Spleen (tissue), 7 donors: ENCODE measurements at regions not wholly inside any gene's neighbourhood (a gene's known extent, or its start where the extent isn't known, plus 50 kb on each side); places are given as distances from the start of the nearest gene placed in this dataset.

ENCODE experiments used
- CTCF ChIP-seq, 11 experiments: fragments of 200-600 bp in 7 of 11; fragments of 450-650 bp in 4 of 11; sonication (generic) in 4 of 11; IDR thresholded peaks in 8 of 11; conservative IDR thresholded peaks in 3 of 11; 1 replicate in 7 of 11; 2 replicates in 4 of 11; pipeline versions ENCODE4 v1.4.0 to v1.8.0; 2016 to 2021; ENCODE audit warnings: antibody characterized with exemption in 11 of 11, inconsistent platforms in 4 of 11, mild to moderate bottlenecking in 1 of 11
- POLR2A ChIP-seq, 3 donors: fragments of 450-650 bp; IDR thresholded peaks; one replicate each; pipeline ENCODE4 v1.5.1; 2017; ENCODE audit warnings: antibody characterized with exemption in 3 of 3, mild to moderate bottlenecking in 1 of 3
- donor health status: DM: no; HTN: no; CAD: no; lungs with moderate emphysema.
- donor health status: DM: no; HTN: no; CAD: no.
- donor health status: DM: no; HTN: no; CAD: no.

GRCh38 chr3:170804078-170804477 is 65.9 kb downstream of the RPL22L1 start:
- TF ChIP-seq CTCF (IDR thresholded peaks at IDR 0.05 in 8 of 11, conservative IDR thresholded peaks at IDR 0.05 in 3 of 11), result no peak
- no peak for TF ChIP-seq POLR2A (IDR thresholded peaks at IDR 0.05)
